KBM-7 (cell line): ENCODE measurements at regions not wholly inside any gene's neighbourhood (a gene's known extent, or its start where the extent isn't known, plus 50 kb on each side); places are given as distances from the start of the nearest gene placed in this dataset.

Source experiments
- DNase-seq: peaks from one replicate; pipeline ENCODE4 v3.0.0-alpha.2; 2015
- in situ Hi-C: fragments of 300-500 bp; cut with MboI; formaldehyde crosslinking; loops from 2 replicates; pipeline ENCODE4 v1.14.3; 2020; ENCODE audit warnings: low sequenced_read_pairs, low pct_unique_long_range_greater_than_20kb, mixed read lengths

DNA sequence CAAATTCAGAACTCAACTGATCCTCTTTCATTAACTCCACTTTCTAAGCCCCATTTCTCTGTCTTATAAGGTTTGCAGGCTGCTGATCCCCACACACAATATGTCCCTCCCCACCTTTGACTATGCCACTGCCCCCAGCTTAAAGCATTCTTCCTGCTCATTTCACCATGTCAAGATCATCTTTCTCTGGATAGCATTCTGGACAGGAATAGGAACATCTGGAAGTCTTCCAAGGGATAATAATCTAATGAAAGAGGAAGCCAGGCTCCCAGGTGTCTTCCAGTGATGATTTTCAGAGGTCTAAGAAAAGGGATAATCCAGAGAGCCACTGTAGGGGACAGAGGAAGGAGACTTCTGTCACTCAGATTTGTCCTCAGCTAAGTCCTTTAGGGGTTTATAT is 54.6 kb upstream of the GALNT15 start:
- in situ Hi-C loops = no loop called here
- DNase-seq = no peak

GRCh38 chr3:16121391-16121790 is 53.1 kb upstream of the GALNT15 start:
- in situ Hi-C loops = no loop called here
- DNase-seq = no peak

GRCh38 chr3:16122155-16122554 is 52.3 kb upstream of the GALNT15 start:
- in situ Hi-C loops = no loop called here
- no peak for DNase-seq

DNA sequence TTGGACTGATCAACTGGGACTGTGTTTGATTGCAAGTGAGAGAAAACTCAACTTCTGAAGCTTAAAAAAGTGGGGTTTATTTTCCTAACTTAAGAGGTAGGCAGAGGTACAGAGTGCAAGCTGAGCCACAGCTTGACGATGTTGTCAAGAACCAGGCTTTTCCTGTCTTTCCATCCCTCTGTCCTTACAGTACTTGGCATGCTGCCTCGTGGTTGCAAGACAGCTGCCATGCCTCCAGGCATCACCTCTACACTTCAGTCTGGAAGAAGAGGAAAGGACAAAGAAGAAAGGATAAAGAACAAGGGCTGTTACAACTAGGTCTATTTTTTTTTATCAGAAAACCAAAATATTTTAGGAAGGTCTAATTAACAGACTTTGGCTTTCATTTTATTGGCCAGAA is 51.8 kb upstream of the GALNT15 start:
- DNase-seq = no peak
- in situ Hi-C loops = no loop called here

GRCh38 chr3:16124636-16125035 is 49.8 kb upstream of the GALNT15 start:
- in situ Hi-C loops = no loop called here
- DNase-seq = no peak
